HCT116 (cell line): ENCODE measurements at regions not wholly inside any gene's neighbourhood (a gene's known extent, or its start where the extent isn't known, plus 50 kb on each side); places are given as distances from the start of the nearest gene placed in this dataset.

ENCODE experiments used
- ATAC-seq: fragments of 200-7000 bp; cut with Tn5 transposase; 2 replicates; pipeline ENCODE4 v1.9.1; 2020; ENCODE audit warnings: mild to moderate bottlenecking, moderate library complexity
- BruUV-seq: library from RNA; stranded (reverse); fragments of 400-500 nt; replicated peaks from 2 replicates; lab custom pipeline; 2021; lab: Mats Ljungman, UMichigan
- CTCF ChIA-PET: fragments of 300-600 bp; sonication (Branson Sonifier 250); formaldehyde crosslinking; loops from one replicate; lab custom pipeline; 2021; ENCODE audit warnings: antibody characterized with exemption; lab: Charles Lee
- POLR2A ChIA-PET: fragments of 300-600, 350-600 bp; sonication (Branson Sonifier 250); formaldehyde crosslinking; loops from one replicate; lab custom pipeline; 2021; ENCODE audit warnings: antibody characterized with exemption; lab: Charles Lee
- RAD21 ChIA-PET, 2 experiments: fragments of 300-600 bp; sonication (Branson Sonifier 250); formaldehyde crosslinking; loops; one replicate each; lab custom pipeline; 2023; ENCODE audit warnings: low total read pairs in 2 of 2; ENCODE audit not compliant: uncharacterized antibody in 2 of 2, unreplicated experiment in 2 of 2, low non-redundant PET in 1 of 2; lab: Charles Lee
- DNase-seq: peaks from one replicate; pipeline ENCODE4 v3.0.0-alpha.2; 2010; ENCODE audit warnings: low read depth, low spot score
- H2AFZ ChIP-seq: fragments of 200-600 bp; shearing (Covaris generic), sonication (generic); 2 replicates; pipeline ENCODE4 v1.6.1; 2017; ENCODE audit warnings: low read depth, mixed run types, mixed read lengths, antibody characterized with exemption, low read length; ENCODE audit not compliant: poor library complexity, severe bottlenecking
- H3K27ac ChIP-seq: 2 replicates; pipeline ENCODE4 v1.5.1; 2012; ENCODE audit warnings: low read depth, low read length
- H3K27me3 ChIP-seq: fragments of 200-600 bp; sonication (generic); 2 replicates; pipeline ENCODE4 v1.6.1; 2016; ENCODE audit warnings: mixed run types, low read length, mixed read lengths; ENCODE audit not compliant: insufficient read depth
- H3K36me3 ChIP-seq, 2 experiments: fragments of 200-500 bp in 1 of 2; fragments of 200-600 bp in 1 of 2; sonication (Bioruptor generic) in 1 of 2; sonication (generic) in 1 of 2; 2 replicates each; pipeline versions ENCODE4 v1.5.1 to v1.6.1; 2014 to 2016; ENCODE audit warnings: low read length in 2 of 2, inconsistent platforms in 1 of 2, mixed read lengths in 1 of 2, mixed run types in 1 of 2; ENCODE audit not compliant: insufficient read depth in 2 of 2, control insufficient read depth in 1 of 2
- H3K4me1 ChIP-seq, 2 experiments: fragments of 200-600 bp in 1 of 2; sonication (generic) in 1 of 2; 2 replicates each; pipeline versions ENCODE4 v1.5.1 to v1.6.1; 2012 to 2017; ENCODE audit warnings: low read length in 2 of 2, inconsistent platforms in 1 of 2, mild to moderate bottlenecking in 1 of 2, mixed read lengths in 1 of 2, mixed run types in 1 of 2, moderate library complexity in 1 of 2; ENCODE audit not compliant: insufficient read depth in 2 of 2, control insufficient read depth in 1 of 2
- H3K4me2 ChIP-seq: fragments of 200-600 bp; sonication (generic); 2 replicates; pipeline ENCODE4 v1.6.1; 2017; ENCODE audit warnings: mixed run types, low read length, mixed read lengths
- H3K4me3 ChIP-seq, 2 experiments: fragments of 200-600 bp in 1 of 2; sonication (generic) in 1 of 2; replicated peaks in 1 of 2; 2 replicates each; pipeline ENCODE4 v1.5.1; 2011 to 2016; ENCODE audit warnings: low read length in 2 of 2, control low read depth in 1 of 2, low read depth in 1 of 2, mild to moderate bottlenecking in 1 of 2, mixed read lengths in 1 of 2, mixed run types in 1 of 2
- H3K79me2 ChIP-seq: fragments of 200-600 bp; sonication (generic); 2 replicates; pipeline ENCODE4 v1.6.1; 2017; ENCODE audit warnings: mild to moderate bottlenecking, mixed run types, low read length, moderate library complexity, mixed read lengths; ENCODE audit not compliant: insufficient read depth
- H3K9ac ChIP-seq: fragments of 200-600 bp; sonication (generic); 2 replicates; pipeline ENCODE4 v1.6.1; 2016; ENCODE audit warnings: low read length, mixed read lengths
- H3K9me2 ChIP-seq: fragments of 200-600 bp; sonication (generic), shearing (Covaris generic); 2 replicates; pipeline ENCODE4 v1.6.1; 2017; ENCODE audit warnings: mixed run types, mild to moderate bottlenecking, moderate library complexity; ENCODE audit not compliant: insufficient read depth
- H3K9me3 ChIP-seq, 2 experiments: fragments of 200-500 bp in 1 of 2; fragments of 200-600 bp in 1 of 2; sonication (Bioruptor generic) in 1 of 2; sonication (generic) in 1 of 2; 2 replicates each; pipeline ENCODE4 v1.6.1; 2014 to 2017; ENCODE audit warnings: low read length in 2 of 2, mixed read lengths in 2 of 2, inconsistent platforms in 1 of 2, low read depth in 1 of 2, mild to moderate bottlenecking in 1 of 2, mixed run types in 1 of 2, moderate library complexity in 1 of 2; ENCODE audit not compliant: control insufficient read depth in 1 of 2, insufficient read depth in 1 of 2
- H4K20me1 ChIP-seq: fragments of 200-600 bp; sonication (generic), shearing (Covaris generic); 2 replicates; pipeline ENCODE4 v1.6.1; 2017; ENCODE audit warnings: mixed run types, mild to moderate bottlenecking, moderate library complexity; ENCODE audit not compliant: insufficient read depth
- CBX3 ChIP-seq: IDR thresholded peaks from 2 replicates; pipeline ENCODE4 v1.6.1; 2012; ENCODE audit warnings: low read depth
- CEBPB ChIP-seq: IDR thresholded peaks from 2 replicates; pipeline ENCODE4 v1.6.1; 2012; ENCODE audit warnings: low read depth
- EGR1 ChIP-seq: IDR thresholded peaks from 2 replicates; pipeline ENCODE4 v1.6.1; 2012; ENCODE audit warnings: low read depth
- ELF1 ChIP-seq: IDR thresholded peaks from 2 replicates; pipeline ENCODE4 v1.6.1; 2012; ENCODE audit warnings: low read depth, borderline replicate concordance
- EZH2phosphoT487 ChIP-seq: fragments of 200-600 bp; IDR thresholded peaks from 2 replicates; pipeline ENCODE4 v1.6.1; 2018; ENCODE audit warnings: antibody characterized with exemption, borderline replicate concordance
- POLR2A ChIP-seq: IDR thresholded peaks from 2 replicates; pipeline ENCODE4 v1.7.0; 2011; ENCODE audit warnings: borderline replicate concordance; ENCODE audit not compliant: insufficient read depth, insufficient read length; ENCODE audit errors: extremely low read depth
- RAD21 ChIP-seq: IDR thresholded peaks from 2 replicates; pipeline ENCODE4 v1.6.1; 2012; ENCODE audit warnings: low read depth, mild to moderate bottlenecking
- SIN3A ChIP-seq: IDR thresholded peaks from 2 replicates; pipeline ENCODE4 v1.6.1; 2012; ENCODE audit warnings: low read depth
- SP1 ChIP-seq: IDR thresholded peaks from 2 replicates; pipeline ENCODE4 v1.6.1; 2012; ENCODE audit warnings: low read depth
- YY1 ChIP-seq: IDR thresholded peaks from 2 replicates; pipeline ENCODE4 v1.6.1; 2011; ENCODE audit warnings: low read length, low read depth, moderate library complexity, mild to moderate bottlenecking; ENCODE audit not compliant: insufficient replicate concordance; ENCODE audit errors: extremely low read depth
- ZFX ChIP-seq: fragments of 450-650 bp; IDR thresholded peaks from 2 replicates; pipeline ENCODE4 v1.6.1; 2017
- ZNF274 ChIP-seq: fragments of 200-500 bp; sonication (Bioruptor generic); IDR thresholded peaks from 2 replicates; pipeline ENCODE4 v1.6.1; 2014; ENCODE audit warnings: mild to moderate bottlenecking, low read depth, low read length, inconsistent platforms
- intact Hi-C: fragments of 100-400 bp; cut with micrococcal nuclease; formaldehyde crosslinking; loops from 2 replicates; pipeline ENCODE4 v1.10.0; 2022

GRCh38 chr12:47306130-47306529, 226.4 kb upstream of the AMIGO2 start:
- H3K4me3 ChIP-seq = no peak overlapping the region
- peaks cover 0 to 3% of the 10 kb centered on the region in 2 experiments; a peak in 1 of 4 replicates for H3K4me1 ChIP-seq
- intact Hi-C loops = loop anchor here (10.0 kb wide), 2 partner anchors 379 to 961 kb away; no protein-coding TSS in a partner anchor
- ChIA-PET RAD21 (interaction anchor here in 1 of 2 experiments (1.0 kb wide), 1 partner anchor 274 kb away, joined by 3 read pairs; no protein-coding TSS in a partner anchor), CTCF (interaction anchor here (1.5 to 2.4 kb wide), 2 partner anchors 235 to 273 kb away, joined by 7 to 35 read pairs; no protein-coding TSS in a partner anchor), POLR2A (interaction anchor here (0.6 kb wide), 1 partner anchor 241 kb away, joined by 3 read pairs; no protein-coding TSS in a partner anchor)
- BruUV-seq = no TSS peak
- H3K9me2 ChIP-seq = no peaks in the 10 kb centered on the region
- H2AFZ ChIP-seq = no peak overlapping the region
- H3K36me3 ChIP-seq = no peaks in the 10 kb centered on the region
- no peak for TF ChIP-seq EGR1
- TF ChIP-seq ELF1 = no peak
- H4K20me1 ChIP-seq = no peaks in the 10 kb centered on the region
- no peak overlapping the region for H3K27ac ChIP-seq
- H3K79me2 ChIP-seq = no peaks in the 10 kb centered on the region
- H3K9me3 ChIP-seq = no peaks in the 10 kb centered on the region
- no peak overlapping the region for H3K4me2 ChIP-seq
- no peak for DNase-seq
- H3K9ac ChIP-seq = no peak overlapping the region
- no peak for ATAC-seq
- H3K27me3 ChIP-seq = no peaks in the 10 kb centered on the region

- no peak overlapping the region for H3K4me3 ChIP-seq
- DNase-seq = no peak
- TF ChIP-seq CEBPB (no peak), EGR1 (no peak), SIN3A (no peak), EZH2phosphoT487 (no peak), SP1 (no peak), YY1 (no peak), RAD21 (no peak), ZFX (no peak), POLR2A (no peak), ZNF274 (no peak), CBX3 (no peak)
- H3K9me3 ChIP-seq = no peaks in the 10 kb centered on the region
- H3K27me3 ChIP-seq = no peaks in the 10 kb centered on the region
- BruUV-seq = no TSS peak
- RAD21 ChIA-PET = no interaction called here
- no peak for ATAC-seq
- no peak overlapping the region for H3K27ac ChIP-seq
- no peaks in the 10 kb centered on the region for H3K9me2 ChIP-seq
- H3K4me1 ChIP-seq = peaks cover 0 to 3% of the 10 kb centered on the region in 2 experiments; a peak in 1 of 4 replicates
- no peaks in the 10 kb centered on the region for H4K20me1 ChIP-seq
- POLR2A ChIA-PET = no interaction called here
- CTCF ChIA-PET = no interaction called here
- no peak overlapping the region for H2AFZ ChIP-seq
- no peaks in the 10 kb centered on the region for H3K36me3 ChIP-seq
- no peak overlapping the region for H3K9ac ChIP-seq
- no peak overlapping the region for H3K4me2 ChIP-seq
- no peaks in the 10 kb centered on the region for H3K79me2 ChIP-seq
- intact Hi-C loops = loop anchor here (10.0 kb wide), 2 partner anchors 379 to 961 kb away; no protein-coding TSS in a partner anchor
These were observed 225.7 kb upstream of the AMIGO2 start for GRCh38 chr12:47305464-47305863.
